Renal pelvis (tissue), 1 donor: ENCODE measurements at regions not wholly inside any gene's neighbourhood (a gene's known extent, or its start where the extent isn't known, plus 50 kb on each side); places are given as distances from the start of the nearest gene placed in this dataset.

Experiments
- DNase-seq: peaks from one replicate; pipeline ENCODE4 v3.0.0-alpha.2; 2013

DNA sequence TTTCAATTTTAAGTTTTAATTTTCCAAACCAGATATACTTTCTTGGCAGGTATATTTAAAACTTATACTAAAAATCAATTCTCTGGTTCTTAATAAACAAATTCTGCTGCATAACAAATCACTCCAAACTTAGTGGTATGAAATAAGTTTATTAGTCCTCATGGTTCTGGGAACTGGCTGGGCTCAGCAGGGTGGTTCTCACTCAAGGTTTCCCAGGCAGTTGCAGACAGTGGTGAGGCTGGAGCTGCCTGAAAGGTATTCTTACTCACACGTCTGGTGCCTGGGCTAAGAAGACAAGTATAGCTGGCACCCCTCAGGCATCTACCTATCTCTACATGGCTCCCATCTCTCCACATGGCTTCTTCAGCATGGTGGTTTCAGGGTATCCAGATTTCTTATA, 308.2 kb upstream of the CCDC196 start:
- no peak for DNase-seq

DNA sequence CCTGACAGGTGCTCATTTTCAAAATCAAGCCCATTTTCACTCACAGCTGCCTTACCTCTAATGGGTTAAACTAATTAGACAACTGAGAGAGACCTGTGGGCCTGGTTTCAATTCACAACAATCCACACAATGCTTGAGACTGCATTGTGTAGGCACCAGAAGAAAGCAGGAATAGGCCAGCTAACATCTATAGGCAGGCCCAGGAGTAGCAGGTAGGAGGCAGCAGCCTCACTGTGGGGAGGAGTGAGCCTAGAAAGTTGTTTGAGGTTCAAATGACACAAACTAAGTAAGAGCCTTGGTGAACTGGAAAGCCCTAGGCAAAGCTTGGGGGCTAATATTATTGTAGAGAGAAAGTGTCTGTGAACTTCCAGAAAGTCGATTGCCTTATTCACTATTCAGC, 289.5 kb upstream of the CCDC196 start:
- no peak for DNase-seq

DNA sequence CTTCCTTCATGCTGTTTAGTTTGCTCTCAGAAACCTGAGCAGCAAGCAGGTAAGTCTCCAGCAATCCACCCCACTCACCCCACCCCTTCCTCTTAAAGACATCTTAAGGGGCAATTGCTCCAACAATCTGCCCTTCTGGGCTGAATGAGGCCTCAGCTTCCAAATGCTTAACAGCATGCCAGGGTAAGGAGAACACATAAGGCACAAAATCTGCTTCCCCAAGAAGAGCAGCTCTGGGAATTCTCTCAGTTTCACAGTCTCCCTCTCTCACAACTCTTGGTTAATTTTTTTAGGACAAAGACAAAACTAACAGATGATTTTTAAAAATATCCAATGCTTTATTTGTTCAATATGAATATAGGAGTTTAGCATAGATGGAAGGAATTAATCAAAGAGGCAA, 288.9 kb upstream of the CCDC196 start:
- DNase-seq: no peak

DNA sequence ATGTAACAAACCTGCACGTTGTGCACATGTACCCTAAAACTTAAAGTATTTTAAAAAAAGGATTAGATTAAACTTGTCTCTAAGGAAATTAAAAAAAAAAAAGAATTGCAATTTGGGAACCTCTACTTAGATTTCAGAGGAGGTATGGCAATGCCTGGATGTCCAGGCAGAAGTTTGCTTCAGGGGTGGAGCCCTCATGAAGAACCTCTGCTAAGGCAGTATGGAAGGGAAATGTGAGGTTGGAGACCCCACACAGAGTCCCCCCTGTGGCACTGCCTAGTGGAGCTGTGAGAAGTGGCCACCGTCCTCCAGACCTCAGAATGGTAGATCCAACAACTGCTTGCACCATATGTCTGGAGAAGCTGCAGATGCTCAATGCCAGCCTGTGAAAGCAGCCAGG, 279.6 kb upstream of the CCDC196 start:
- no peak for DNase-seq

DNA sequence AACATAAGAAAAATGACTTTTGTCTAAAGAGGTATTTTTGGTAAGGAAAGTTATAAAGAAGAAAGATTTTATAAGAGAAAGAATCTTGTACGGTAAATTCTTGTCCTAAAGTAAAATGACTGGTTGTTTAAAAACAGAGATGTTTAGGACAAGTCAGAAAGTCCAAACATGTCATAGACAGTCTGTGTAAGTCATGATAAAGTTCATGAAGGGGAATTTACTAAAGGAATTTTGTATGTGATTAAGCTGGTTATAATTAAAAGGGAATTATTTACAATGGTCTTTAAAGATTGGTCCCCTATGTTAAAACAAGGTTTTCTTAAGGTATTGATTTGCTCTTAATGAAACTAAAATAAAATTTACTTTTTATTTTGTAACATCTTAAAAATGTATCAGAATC, 269.4 kb upstream of the CCDC196 start:
- no peak for DNase-seq

DNA sequence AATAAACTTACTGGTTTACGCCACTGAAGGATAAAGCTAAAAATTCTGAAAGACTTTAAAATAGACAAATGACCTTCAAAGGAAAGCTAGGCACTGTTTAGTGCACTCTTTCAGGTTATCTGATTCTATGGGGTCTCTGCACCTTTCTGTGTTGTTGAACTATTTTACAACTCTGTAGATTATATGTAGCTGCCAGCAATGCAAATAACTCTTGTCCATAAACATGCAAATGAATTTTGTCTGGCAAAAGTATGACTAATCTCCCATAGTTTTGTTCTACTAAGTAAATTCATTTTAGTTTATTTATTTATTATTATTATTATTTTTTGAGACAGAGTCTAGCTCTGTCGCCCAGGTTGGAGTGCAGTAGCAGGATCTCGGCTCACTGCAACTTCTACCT, 266.3 kb upstream of the CCDC196 start:
- DNase-seq: no peak

DNA sequence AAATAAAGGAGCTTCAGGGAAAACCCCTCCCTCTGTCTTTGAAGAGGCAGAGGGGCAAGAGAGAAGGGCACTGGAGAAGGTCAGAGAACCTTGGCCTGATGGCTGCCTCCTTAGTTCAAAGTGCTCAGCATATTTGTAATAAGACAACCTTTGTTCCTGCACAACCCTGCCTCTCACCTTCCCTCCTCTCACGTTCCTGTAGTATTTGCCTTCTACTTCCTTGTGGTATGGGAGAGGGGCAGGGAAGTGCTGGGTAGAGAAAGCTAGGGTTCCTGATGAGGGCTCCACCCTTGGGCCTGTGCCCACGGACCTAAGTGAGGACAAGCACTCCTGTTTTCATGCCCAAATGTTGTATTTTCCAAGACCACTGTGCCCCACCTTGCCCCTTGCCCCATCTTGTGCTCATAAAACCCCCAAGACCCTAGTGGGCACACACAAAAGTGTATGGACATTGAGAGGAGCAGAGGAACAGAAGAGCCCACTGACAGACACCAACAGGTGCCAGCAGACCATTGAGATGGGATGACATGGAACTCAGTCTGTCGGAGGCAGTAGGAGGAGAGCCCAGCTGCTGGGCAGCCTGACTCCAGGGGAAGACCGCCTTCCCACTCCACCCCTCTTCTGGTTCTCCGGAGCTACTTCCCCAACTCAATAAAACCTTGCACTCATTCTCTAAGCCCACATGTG, 261.5 kb upstream of the CCDC196 start:
- DNase-seq: no peak

DNA sequence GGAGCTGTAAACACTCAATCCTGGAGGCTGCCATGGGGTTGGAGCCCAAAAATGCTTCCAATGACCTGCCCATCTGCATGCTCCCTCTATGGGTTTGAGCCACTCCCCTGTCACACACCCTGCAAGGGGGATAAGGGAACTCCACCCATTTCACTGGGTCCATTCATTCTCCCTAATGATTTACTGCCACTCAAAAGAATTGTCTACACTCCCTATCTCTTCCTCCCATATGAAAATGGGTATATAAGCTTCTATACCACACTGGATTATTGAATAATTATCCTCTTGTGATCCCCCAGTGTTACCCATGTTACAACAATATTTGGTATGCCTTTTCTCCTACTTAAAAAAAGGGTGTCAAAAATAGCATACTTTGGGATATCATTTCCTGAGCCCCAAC, 260.8 kb upstream of the CCDC196 start:
- no peak for DNase-seq

DNA sequence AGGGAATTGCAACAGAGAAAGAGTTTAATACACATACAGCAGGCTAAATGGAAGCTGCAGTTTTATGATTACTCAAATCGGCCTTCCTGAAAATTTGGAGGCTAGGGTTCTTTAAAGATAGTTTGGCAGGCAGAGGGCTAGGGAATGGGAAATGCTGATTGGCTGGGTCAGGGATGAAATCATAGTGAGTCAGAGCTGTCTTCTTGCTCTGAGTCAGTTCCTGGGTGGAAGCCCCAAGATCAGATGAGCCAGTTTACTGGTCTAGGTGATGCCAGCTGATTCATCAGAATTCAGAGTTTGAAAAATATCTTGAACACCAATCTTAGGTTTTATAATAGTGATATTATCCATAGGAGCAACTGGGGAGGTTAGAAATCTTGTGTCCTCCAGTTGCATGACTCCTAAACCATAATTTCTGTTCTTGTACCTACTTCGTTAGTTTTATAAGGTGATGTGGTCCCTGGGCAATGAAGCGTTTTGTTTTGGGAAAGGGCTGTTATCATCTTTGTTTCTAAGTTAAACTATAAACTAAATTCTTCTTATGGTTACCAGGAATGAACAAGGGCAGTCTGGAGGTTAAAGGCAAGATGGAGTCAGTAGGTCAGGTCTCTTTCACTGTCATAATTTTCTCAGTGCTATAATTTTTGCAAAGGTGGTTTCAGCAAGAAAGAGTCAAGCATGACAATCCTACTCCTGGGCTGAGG, 257.8 kb upstream of the CCDC196 start:
- DNase-seq: no peak

DNA sequence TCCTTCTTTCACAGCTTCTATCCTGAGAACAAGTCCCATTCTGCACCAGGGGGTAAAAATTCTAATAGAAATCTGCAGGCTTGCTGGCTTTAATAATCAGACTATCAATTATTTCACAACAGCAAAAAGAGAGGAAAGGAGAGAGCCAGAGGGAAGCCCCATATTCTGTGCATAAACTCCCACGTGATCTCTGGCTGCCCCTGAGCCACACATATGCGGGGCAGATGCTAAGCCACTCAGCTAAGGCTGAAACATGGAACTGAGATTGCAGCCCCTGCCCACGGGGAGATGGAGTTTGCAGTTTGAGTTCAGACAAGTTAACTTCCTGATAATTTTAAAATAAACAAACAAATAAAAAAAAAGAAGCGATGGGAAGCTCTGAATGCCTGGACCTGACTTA, 254.4 kb upstream of the CCDC196 start:
- DNase-seq: no peak

DNA sequence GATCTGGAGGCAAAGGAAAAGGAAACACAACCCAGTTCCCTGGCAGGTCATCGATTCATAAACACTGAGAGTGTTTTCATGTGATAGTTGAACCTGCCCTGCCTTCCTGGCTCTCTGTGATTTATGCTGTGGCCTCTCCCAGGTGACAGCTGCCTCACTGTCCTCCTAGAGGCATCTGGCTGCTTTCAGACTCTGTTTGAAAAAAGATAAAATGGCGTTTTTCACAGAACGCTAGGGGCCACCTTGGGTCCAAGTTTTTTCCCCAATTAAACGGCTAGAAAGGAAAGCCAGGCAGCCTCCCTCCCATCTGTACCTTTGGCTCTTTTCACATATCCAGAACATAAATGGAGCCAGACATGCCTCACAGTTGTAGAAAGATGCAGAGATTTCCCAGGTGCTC, 252.6 kb upstream of the CCDC196 start:
- peak; percentile 19 for DNase-seq

DNA sequence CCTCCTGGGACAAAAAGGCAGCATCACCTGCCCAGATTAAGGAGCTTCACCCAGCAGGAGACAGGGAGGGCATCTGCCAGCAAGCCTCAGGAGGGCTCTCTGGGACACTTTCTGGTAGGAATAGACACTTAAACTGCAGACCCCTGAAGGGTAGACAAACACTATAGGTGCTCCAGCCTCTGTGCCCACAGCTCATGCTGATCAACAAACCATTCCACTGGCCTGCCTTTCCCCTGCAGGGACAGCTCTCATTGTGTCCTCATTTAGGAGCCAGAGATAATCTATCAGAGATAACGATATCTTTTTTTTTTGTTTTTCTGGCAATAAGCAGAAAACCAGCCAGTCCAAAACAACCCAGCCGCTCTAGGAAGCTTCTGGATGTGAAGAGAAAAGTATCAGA, 251.8 kb upstream of the CCDC196 start:
- DNase-seq: no peak

DNA sequence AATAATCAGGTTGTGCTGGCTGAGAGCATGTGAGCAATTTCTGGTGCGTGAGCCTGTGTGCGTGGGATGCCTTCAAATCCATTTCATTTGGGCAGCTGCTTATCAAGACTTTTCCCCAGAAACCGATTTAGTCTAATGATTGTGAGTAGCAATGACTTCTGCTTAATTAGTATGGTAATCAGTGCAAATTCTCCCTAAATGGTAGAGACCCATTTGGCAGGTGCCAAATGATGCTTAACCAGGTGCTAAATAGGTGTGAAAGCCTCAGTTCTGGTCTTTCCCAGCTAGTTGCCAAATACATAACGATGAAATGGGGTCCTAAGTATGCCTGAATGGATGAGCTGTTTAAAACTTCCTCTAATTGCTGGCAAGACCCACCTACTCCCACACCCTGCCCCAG, 248.4 kb upstream of the CCDC196 start:
- DNase-seq: no peak

DNA sequence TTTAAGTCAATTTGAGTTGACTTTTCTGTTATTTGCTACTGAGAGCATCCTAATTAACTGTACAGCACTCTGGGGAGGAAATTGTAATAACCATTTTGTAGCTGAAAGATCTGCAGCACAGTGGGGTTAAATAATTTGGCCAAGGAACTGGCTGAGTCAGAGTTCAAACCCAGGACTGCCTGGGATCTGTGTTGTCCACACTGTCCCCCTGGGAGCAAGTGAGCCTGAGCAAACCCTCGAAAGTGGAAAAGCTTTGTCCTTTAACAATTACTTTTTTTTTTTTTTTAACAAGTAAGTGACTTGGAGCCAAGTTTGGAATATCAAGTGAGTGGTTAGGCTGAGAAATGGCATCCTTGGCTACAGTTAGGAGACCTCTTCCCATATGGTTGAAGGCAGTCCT, 247.2 kb upstream of the CCDC196 start:
- DNase-seq: no peak

DNA sequence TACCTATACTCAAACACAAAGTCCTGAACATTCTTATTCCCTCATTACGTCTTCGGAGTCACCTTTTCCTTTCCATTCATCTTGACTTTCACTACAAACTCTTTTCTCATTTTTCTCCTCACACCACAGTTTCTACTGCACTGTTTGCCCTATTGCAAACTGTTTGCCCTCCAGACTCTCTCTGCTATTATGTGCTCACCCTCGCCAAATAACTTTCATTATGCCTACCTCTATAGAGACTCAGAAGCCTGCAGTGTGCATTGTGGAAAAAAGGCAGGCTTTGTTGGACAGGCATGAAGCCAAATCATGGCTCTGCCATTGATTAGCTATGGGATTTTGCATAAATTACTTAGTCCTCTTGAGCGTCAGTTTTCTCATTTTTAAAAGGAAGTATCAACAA, 246.6 kb upstream of the CCDC196 start:
- no peak for DNase-seq

DNA sequence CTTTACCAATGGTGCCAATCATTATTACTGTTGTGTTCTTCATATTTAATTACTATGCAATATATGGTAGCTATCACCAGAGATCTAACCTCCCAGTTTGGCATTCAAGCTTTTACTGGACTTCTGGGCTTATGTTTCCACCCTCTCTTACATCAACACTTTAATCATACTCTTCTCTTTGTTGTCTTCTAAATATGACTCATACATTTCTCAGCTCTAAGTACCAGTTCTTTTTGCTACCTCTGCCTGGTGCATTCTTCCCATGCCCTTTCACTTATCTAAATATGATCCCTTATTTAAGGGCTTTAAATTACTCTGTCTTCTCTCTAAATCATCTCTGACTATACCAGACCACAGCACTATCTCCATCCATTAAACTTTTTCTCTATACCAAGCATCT, 246.1 kb upstream of the CCDC196 start:
- DNase-seq: no peak

DNA sequence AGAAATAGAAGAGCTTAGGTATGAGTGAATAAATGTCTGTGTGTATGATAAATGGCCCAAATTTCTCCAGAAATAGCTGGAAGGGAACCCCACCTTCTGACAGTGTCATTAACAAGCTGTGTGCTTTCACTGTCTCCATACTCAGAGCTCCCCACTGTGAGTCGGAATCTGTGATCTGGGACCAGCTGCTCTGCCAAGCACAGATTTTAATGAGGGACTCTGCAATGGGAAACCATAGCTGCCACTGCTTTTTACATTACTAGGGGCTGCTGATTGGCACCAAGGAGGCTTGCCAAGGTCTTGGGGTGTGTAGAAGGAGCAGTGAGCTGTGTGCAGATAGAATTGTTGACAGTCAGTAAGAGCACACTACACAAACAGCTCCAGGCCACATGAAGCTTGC, 244.2 kb upstream of the CCDC196 start:
- DNase-seq: no peak

DNA sequence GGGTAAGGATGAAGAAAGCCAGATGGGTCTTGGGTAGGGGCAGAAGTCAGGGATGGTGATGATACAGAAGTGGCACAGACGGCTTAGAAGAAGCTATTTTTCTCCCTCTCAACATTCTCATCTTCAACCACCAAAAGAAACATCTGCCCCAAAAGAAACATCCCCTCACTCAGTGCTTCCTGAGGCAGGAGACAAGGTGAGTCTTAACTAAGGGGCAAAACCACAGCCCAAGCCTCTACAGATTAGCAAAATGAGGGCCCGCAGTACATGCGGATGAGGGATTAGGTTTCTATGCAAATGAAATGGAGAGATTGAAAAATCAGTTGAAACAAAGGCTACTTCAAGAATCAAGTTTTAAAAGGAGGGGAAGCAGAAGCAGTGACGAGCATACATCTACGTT, 241.3 kb upstream of the CCDC196 start:
- DNase-seq: no peak

DNA sequence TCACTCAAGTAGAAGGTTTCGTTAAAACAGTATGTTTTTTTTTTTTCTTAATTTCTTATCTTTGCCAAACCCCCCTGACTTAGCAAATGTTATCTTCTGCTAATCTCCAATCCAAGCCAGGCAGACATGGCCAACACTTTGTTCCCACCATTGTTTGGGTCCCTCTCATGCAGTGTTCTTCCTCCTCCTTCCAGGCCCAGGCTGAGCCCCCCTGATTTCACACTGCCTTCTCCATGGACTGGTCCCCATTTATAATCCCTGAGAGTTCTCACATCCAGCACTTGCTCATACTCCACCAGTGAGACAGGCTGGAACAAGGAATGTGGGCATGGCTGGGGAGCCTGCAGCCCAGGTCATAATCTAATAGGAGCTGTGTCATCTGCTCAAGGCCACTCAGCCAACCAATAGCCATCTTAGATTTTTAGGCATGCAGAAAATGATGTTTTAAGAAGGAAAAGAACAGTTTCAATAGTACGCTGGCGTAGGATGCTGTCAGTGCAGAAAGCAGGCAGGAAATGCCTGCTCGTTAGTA, 238.4 kb upstream of the CCDC196 start:
- no peak for DNase-seq

DNA sequence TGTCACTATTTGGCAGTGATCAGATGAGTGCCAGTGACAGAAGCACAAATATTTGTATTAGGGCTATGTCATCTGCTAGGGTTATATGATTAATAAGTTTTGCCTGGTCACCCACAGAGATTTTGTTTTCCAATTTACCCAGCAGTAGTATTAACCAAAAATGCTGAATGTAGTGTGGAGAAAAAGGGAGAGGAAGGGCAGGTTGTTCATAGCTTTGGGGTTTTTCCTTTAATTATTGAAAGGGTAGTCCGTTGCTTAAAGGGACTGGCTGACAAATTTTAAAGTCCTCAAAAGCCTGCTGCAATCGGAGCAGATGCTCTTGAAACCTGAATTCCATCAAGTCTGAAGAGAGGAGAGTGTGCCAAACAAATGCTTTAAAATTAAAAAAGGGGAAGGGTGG, 237.9 kb upstream of the CCDC196 start:
- no peak for DNase-seq

DNA sequence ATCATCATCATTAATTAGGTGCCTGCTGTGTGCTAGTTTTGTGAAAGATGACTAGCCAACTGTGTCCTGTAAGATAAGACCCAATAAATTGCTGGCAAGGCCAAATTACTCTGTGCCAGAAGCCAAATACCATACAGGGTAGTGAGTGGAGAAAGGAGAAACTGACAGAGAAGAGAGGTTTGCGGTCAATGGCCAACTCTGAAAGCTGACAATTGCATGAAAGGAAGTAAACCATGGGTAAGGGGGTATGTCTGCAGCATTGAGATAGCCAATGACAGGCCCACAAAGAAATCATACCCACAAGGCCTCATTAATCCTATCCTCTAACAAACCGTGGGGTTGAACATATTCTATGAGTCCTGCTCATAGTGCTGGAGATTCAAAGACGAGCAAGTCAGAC, 236.6 kb upstream of the CCDC196 start:
- DNase-seq: no peak

DNA sequence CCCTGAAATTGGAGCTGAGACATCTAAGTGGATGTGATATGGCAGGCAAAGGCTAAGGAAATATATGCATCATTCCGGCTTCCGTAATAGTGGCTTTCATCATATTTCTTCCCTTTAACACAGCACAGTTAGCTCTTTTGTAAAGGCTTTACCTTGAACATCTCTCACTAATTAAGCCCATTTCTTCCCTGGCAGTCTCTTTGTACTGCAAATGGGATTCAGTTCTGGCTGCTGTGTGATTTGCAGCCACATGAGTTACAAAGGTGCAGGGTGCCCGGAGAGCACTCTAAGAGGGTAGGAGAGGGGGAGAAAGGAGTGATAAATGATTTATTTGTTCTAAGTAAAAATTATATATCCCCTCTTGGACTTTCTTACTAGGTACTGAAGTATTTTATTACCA, 232.1 kb upstream of the CCDC196 start:
- DNase-seq: no peak

DNA sequence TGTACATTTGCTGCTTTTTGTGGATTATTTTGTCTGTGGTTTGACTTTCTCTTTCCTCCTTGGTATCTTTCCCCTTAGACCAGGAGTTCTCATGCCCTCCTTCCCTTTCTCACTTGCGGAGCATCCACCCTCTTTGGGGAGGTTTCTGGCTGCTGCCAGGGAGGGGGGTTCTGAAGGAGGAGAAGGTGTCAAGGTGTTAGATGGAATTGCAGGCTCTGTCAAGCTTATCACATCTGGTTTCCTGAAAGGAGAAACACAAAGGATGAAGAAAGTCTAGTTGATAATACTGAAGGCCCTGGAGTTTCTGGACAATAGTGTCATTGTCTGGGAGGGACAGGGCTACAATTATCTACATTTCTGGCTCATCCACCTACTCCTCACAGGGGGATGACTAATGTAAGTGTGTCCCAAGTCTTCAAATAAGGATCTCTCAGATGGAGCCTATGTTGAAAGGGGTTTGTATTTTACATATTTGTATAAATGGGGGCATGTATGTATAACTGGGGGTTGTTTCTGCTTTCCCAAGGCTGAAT, 217.3 kb upstream of the CCDC196 start:
- DNase-seq: no peak

DNA sequence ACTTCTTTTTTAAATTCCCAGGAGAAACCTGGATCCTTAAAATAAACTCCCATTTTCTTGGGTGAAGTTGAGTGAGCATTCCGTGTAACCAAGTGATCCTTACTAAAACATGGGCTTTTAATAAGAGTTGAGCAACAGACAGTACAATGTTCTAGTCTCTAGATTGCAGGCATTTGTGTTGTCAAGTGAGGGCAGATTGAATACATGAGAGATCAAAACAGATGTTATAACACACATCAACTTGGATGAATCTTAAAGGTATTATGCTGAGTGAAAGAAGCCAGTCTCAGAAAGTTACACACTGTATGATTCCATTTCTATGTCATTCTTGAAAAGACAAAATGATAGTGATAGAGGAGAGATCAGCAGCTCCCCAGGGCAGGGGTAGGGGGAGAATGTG, 213.9 kb upstream of the CCDC196 start:
- no peak for DNase-seq
